Embryonic facial prominence (tissue), 1 donor: ENCODE measurements at regions not wholly inside any gene's neighbourhood (a gene's known extent, or its start where the extent isn't known, plus 50 kb on each side); places are given as distances from the start of the nearest gene placed in this dataset.

Experiments used
- DNase-seq: peaks from one replicate; pipeline ENCODE4 v3.0.0-alpha.2; 2016; ENCODE audit errors: extremely low spot score

GRCh38 chr2:212610872-212611425 lies 72.3 kb upstream of the ERBB4 start:
- no peak for DNase-seq

- no peak for DNase-seq
Observed at GRCh38 chr2:212609479-212609878, 70.9 kb upstream of the ERBB4 start.

- no peak for DNase-seq
Observed at GRCh38 chr2:212607080-212607479, 68.5 kb upstream of the ERBB4 start.

GRCh38 chr2:212606232-212606631 lies 67.6 kb upstream of the ERBB4 start:
- no peak for DNase-seq

- no peak for DNase-seq
Observed at GRCh38 chr2:212596688-212597087, 58.1 kb upstream of the ERBB4 start.

GRCh38 chr2:212596276-212596675 lies 57.7 kb upstream of the ERBB4 start:
- DNase-seq, result no peak

- no peak for DNase-seq
Observed at GRCh38 chr2:212595036-212595654, 56.5 kb upstream of the ERBB4 start.

- DNase-seq, result no peak
Observed at GRCh38 chr2:212592695-212593094, 54.1 kb upstream of the ERBB4 start.
